ENCODE measurements at regions not wholly inside any gene's neighbourhood (a gene's known extent, or its start where the extent isn't known, plus 50 kb on each side); places are given as distances from the start of the nearest gene placed in this dataset.

DNA sequence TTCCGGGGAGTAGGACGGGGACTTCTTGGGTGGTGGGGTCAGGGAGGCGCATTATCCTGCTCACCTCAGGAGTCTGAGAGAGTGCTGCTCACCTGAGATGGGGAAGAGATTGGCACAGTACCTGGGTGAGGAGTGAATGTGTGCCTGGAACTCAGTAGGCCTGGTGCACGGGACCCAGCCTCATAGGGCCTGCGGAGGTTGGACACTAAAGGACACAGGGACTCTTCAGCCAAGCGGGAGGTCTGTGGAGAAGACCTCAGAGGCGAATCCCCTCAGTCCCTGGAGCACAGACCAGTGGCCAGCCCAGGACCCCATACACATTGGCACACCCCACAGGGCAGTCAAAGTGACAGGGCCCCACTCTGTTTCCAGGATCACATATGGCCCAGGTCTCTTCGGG is 73.2 kb downstream of the OAT start:
- Histone ChIP-seq H4K5ac (ENCODE audit: low read depth, low read length) (no peak overlapping the region), H3K14ac (replicated peaks; ENCODE audit: low read depth, low read length) (no peak overlapping the region), H3K36me3 (ENCODE audit: control insufficient read depth, insufficient read depth, low read length) (no peaks in the 10 kb centered on the region), H2BK5ac (ENCODE audit: low read depth, low read length, poor library complexity, severe bottlenecking) (no peak overlapping the region), H3K4ac (ENCODE audit: low read depth, low read length) (no peak overlapping the region), H4K20me1 (ENCODE audit: insufficient read depth, low read length) (no peaks in the 10 kb centered on the region), H3K4me1 (ENCODE audit: control insufficient read depth, insufficient read depth, low read length) (peaks cover 6% of the 10 kb centered on the region; the same call in 1 of the 2 replicates), H3K9ac (ENCODE audit: low read depth, low read length) (no peak overlapping the region), H2BK20ac (ENCODE audit: low read depth, low read length) (no peak overlapping the region), H2BK120ac (ENCODE audit: low read depth, low read length) (no peak overlapping the region), H4K91ac (ENCODE audit: insufficient read depth, low read depth, low read length) (no peak overlapping the region), H2BK15ac (ENCODE audit: low read depth, low read length) (no peak overlapping the region), H3K27ac (ENCODE audit: insufficient read depth, low read length) (no peak overlapping the region), H4K8ac (ENCODE audit: low read depth in 2 of 2, low read length in 2 of 2) (no peak overlapping the region), H3K23ac (ENCODE audit: low read depth, low read length) (no peak overlapping the region), H2AK9ac (replicated peaks; ENCODE audit: low read depth, low read length, poor library complexity) (no peak overlapping the region), H2AK5ac (ENCODE audit: low read depth, low read length) (no peak overlapping the region), H3K27me3 (ENCODE audit: control insufficient read depth, insufficient read depth, low read length) (peaks cover 1% of the 10 kb centered on the region; the same call in 1 of the 2 replicates), H3K9me1 (ENCODE audit: insufficient read depth, low read length) (peaks cover 3% of the 10 kb centered on the region; the same call in 1 of the 2 replicates), H3K4me3 (ENCODE audit: insufficient read depth, low read depth, low read length) (no peak overlapping the region), H3K18ac (ENCODE audit: low read depth, low read length) (no peak overlapping the region), H3K56ac (ENCODE audit: extremely low read depth, insufficient read depth, low read length) (no peak overlapping the region), H2AFZ (replicated peaks; ENCODE audit: low read length, poor library complexity) (no peak overlapping the region), H3K79me1 (ENCODE audit: low read depth in 1 of 2, low read length in 2 of 2) (no peaks in the 10 kb centered on the region), H3K4me2 (ENCODE audit: low read depth, low read length) (no peak overlapping the region), H3K9me3 (ENCODE audit: control insufficient read depth, insufficient read depth, low read length) (0 out of 2 replicates have a peak, but pooled peaks cover 2% of the 10 kb centered on the region)
- no CpG with 5 or more reads among the region's 8 CpGs for WGBS, 2 experiments (ENCODE audit: extremely low coverage in 2 of 2, insufficient read length in 1 of 2)
- in situ Hi-C loops (cut with MboI; ENCODE audit: low sequenced_read_pairs) = no loop called here
- DNase-seq = no peak
- CTCF ChIA-PET = no interaction called here
- no peak for ATAC-seq (ENCODE audit: low read depth)
- no peak for TF ChIP-seq POLR2A (IDR thresholded peaks at IDR 0.05; ENCODE audit: low read depth, low read length)
- TF ChIP-seq CHD1 (IDR thresholded peaks at IDR 0.05; ENCODE audit: low read depth, low read length) = no peak
- no peak for TF ChIP-seq MXI1 (IDR thresholded peaks at IDR 0.05; ENCODE audit: borderline replicate concordance, low read depth, low read length)
- intact Hi-C loops (cut with micrococcal nuclease) = no loop called here
- dilution Hi-C loops (cut with HindIII; ENCODE audit: low sequenced_read_pairs, unreplicated experiment) = no loop called here
- no TSS peak for BruUV-seq (replicated peaks)
- POLR2A ChIA-PET (ENCODE audit: unreplicated experiment) = no interaction called here
